HepG2 (cell line): ENCODE measurements at regions not wholly inside any gene's neighbourhood (a gene's known extent, or its start where the extent isn't known, plus 50 kb on each side); places are given as distances from the start of the nearest gene placed in this dataset.

Source experiments
- AKNA ChIP-seq: sonication (generic); formaldehyde crosslinking; IDR thresholded peaks from 2 replicates; pipeline ENCODE4 v1.4.0; 2020; ENCODE audit warnings: missing genetic modification reagents, borderline replicate concordance
- ATF7 ChIP-seq, 2 experiments: fragments of 450-650 bp in 1 of 2; sonication (generic) in 1 of 2; formaldehyde crosslinking in 1 of 2; IDR thresholded peaks; 2 replicates each; pipeline versions ENCODE4 v1.4.0 to v1.6.1; 2016 to 2020; ENCODE audit warnings: antibody characterized with exemption in 1 of 2, mild to moderate bottlenecking in 1 of 2, missing genetic modification reagents in 1 of 2
- BRF2 ChIP-seq: sonication (generic); formaldehyde crosslinking; IDR thresholded peaks from 2 replicates; pipeline ENCODE4 v1.8.1; 2022; ENCODE audit warnings: mild to moderate bottlenecking, missing genetic modification reagents
- FOXP1 ChIP-seq, 2 experiments: fragments of 450-650 bp in 1 of 2; IDR thresholded peaks; 2 replicates each; pipeline ENCODE4 v1.6.1; 2017 to 2018; ENCODE audit warnings: antibody characterized with exemption in 1 of 2
- HMGXB3 ChIP-seq: sonication (generic); formaldehyde crosslinking; IDR thresholded peaks from 2 replicates; pipeline ENCODE4 v1.4.0; 2020; ENCODE audit warnings: missing genetic modification reagents, borderline replicate concordance
- KLF6 ChIP-seq: IDR thresholded peaks from 2 replicates; pipeline ENCODE4 v1.8.0; 2016; ENCODE audit warnings: missing biosample characterization, missing genetic modification reagents
- MYPOP ChIP-seq: sonication (generic); formaldehyde crosslinking; IDR thresholded peaks from 2 replicates; pipeline ENCODE4 v1.8.1; 2023; ENCODE audit warnings: mild to moderate bottlenecking, moderate library complexity, missing genetic modification reagents
- PLSCR1 ChIP-seq: sonication (generic); formaldehyde crosslinking; IDR thresholded peaks from 2 replicates; pipeline ENCODE4 v1.5.0; 2020; ENCODE audit warnings: missing genetic modification reagents, mild to moderate bottlenecking, borderline replicate concordance
- RXRB ChIP-seq: IDR thresholded peaks from 2 replicates; pipeline ENCODE4 v1.6.1; 2016; ENCODE audit warnings: borderline replicate concordance, missing genetic modification reagents, missing compliant biosample characterization
- ZBTB38 ChIP-seq: sonication (generic); formaldehyde crosslinking; IDR thresholded peaks from 2 replicates; pipeline ENCODE4 v1.5.1; 2020; ENCODE audit warnings: mild to moderate bottlenecking, missing genetic modification reagents
- ZBTB46 ChIP-seq: sonication (generic); formaldehyde crosslinking; IDR thresholded peaks from 2 replicates; pipeline ENCODE4 v1.4.0; 2020; ENCODE audit warnings: mild to moderate bottlenecking, missing genetic modification reagents, borderline replicate concordance
- ZNF430 ChIP-seq: sonication (generic); formaldehyde crosslinking; IDR thresholded peaks from 2 replicates; pipeline ENCODE4 v1.9.0; 2021; ENCODE audit warnings: mild to moderate bottlenecking, missing genetic modification reagents
- ZNF746 ChIP-seq: sonication (generic); formaldehyde crosslinking; IDR thresholded peaks from 2 replicates; pipeline ENCODE4 v1.8.0; 2022; ENCODE audit warnings: mild to moderate bottlenecking, missing genetic modification reagents

GRCh38 chr6:21381331-21381963 lies 212.1 kb upstream of the SOX4 start (continued):
- TF ChIP-seq AKNA (CRISPR knock-in tag) (no peak), ATF7 (IDR thresholded peaks at IDR 0.05) (peak; percentile 65), ATF7 (CRISPR knock-in tag; IDR thresholded peaks at IDR 0.05) (peak; percentile 65; the same call in 1 of the 2 replicates), HMGXB3 (no peak; the same call in 1 of the 2 replicates), BRF2 (CRISPR knock-in tag) (0 out of 2 replicates have a peak, but pooled peaks have one; percentile 56), ZBTB46 (CRISPR knock-in tag) (no peak), FOXP1 (IDR thresholded peaks at IDR 0.05) (no peak), FOXP1 (CRISPR knock-in tag; IDR thresholded peaks at IDR 0.05) (peak; percentile 74), ZNF746 (CRISPR knock-in tag) (0 out of 2 replicates have a peak, but pooled peaks have one; percentile 25), KLF6 (CRISPR knock-in tag) (peak; percentile 61; the same call in 1 of the 2 replicates), RXRB (CRISPR knock-in tag) (peak; percentile 89), ZBTB38 (no peak), PLSCR1 (CRISPR knock-in tag) (no peak), MYPOP (CRISPR knock-in tag) (peak; percentile 57; the same call in 1 of the 2 replicates), ZNF430 (peak; percentile 47; the same call in 1 of the 2 replicates)
